GM19467 (cell line): ENCODE measurements at regions not wholly inside any gene's neighbourhood (a gene's known extent, or its start where the extent isn't known, plus 50 kb on each side); places are given as distances from the start of the nearest gene placed in this dataset.

Experiments
- ATAC-seq: cut with Tn5 transposase; IDR thresholded peaks from one replicate; pipeline ENCODE4 v1.9.1; 2021; ENCODE audit warnings: mild to moderate bottlenecking, moderate library complexity; ENCODE audit not compliant: unreplicated experiment

- no peak for ATAC-seq
These were observed 125.3 kb upstream of the STMND1 start for GRCh38 chr6:16976385-16977183.

GRCh38 chr6:16974704-16975359 lies 127.0 kb upstream of the STMND1 start:
- ATAC-seq: no peak

- no peak for ATAC-seq
These were observed 127.5 kb upstream of the STMND1 start for GRCh38 chr6:16974387-16974673.

DNA sequence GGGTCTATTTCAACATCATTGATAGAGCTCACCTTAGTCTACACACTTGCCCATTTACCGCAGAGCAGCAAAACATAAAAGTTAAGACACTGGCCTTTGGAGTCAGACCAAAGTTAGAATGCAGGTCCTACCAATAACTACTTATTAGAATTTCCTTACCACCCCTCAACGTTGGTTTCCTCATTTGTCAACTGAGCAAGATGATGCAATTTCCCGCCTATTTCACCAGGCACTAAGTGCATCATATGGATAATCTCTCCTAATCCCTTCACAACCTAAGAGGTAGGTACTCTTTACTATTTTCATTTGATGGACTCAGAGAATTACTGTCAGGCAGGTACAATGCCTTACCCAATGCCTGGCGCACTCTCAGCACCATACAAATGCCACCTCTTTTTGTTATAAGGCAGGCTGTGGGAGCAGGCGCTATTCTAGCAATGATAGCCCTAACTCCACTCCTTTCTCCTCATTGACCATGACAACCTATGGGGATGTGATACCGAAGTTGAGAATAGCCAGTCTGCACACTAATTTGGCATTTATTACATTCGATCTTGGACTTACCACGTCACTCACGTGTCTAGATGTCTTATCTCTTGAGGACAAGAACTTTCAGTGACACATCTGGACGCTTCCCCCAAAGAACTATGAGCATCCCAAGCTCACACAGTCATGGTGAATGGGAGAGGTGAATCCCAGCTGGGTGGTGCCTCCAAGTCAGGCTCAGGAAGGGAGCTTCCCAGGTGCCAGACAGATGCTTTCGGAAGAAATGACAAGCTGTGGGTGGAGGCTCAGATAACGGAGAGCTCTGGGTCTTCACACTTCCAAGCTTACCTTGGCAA lies 128.1 kb upstream of the STMND1 start:
- no peak for ATAC-seq

DNA sequence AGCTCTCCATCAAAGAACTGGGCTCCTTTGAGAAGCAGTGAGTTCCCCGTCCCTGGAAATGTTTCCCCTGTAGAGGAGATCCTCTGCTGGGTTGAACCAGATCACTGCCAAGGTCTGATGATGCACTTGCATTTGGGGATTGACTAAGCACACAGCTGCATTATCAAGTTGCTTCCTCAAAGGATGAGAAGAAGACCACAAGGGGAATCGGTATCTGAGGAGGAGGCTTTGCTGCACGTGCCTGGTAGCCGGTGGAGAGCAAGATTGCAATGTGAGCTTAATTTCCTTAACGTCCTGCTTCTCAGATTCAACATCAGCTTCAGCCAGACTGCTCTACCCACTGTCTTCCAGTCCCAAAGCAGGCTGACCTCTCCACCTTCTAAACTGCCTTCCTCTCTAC lies 128.8 kb upstream of the STMND1 start:
- ATAC-seq: no peak

DNA sequence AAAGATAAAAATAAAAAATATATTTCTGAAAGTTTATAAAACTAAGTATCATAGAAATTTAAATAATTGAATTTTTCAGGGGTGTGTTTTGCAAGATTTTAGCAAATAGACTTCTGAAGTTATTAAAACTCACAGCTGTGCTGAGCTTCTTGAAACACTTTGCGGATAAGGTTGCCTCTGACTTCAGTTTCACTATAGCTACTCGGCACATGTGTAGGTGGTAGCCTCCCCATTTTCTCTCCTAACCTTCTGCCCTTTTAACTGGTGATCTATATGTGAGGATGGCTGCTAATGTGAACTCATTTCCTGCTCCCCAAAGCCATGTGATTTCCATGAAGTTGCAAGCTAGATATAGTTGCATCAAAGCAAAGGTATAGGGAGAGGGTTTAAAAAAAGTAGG lies 129.3 kb upstream of the STMND1 start:
- ATAC-seq: no peak

DNA sequence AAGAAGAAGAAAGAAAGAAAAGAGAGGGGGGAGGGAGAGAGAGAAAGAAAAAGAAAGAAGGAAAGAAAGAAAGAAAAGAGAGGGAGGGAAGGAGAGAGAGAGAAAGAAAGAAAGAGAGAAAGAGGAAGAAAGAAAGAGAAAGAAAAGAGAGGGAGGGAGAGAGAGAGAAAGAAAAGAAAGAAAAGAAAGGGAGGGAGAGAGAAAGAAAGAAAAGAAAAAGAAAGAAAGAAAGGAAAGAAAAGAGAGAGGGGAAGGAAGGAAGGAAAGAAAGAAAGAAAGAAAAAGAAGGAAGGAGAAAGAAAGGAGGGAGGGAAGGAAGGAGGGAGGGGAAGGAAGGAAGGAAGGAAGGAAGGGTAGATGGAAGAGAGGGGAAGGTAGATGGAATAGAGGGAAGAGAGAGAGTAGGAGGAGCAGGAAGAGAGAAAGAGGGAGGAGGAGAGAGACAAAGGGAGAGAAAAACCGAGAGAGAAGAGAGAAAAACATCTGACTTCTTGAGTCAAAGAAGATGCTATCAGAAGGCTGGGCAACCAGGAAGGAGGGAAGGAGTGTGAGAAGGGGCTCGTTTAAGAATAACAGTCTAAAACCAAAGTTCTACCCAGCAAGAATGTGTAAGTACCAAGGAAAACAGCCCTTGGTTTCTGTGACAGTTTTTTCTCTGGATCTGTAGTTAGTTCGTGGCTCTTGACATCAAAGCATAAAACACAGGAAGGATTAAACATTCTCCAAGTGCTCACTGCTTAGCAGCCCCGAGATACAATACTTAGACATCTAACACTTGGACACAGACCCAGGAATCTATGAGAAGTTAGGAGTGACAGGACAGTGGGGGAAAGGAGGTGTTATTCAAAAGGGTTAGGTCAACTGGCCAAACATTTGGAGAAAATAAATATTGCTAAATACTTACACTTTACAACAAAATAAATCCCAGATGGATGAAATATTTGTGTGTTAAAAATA lies 131.9 kb upstream of the STMND1 start:
- no peak for ATAC-seq

DNA sequence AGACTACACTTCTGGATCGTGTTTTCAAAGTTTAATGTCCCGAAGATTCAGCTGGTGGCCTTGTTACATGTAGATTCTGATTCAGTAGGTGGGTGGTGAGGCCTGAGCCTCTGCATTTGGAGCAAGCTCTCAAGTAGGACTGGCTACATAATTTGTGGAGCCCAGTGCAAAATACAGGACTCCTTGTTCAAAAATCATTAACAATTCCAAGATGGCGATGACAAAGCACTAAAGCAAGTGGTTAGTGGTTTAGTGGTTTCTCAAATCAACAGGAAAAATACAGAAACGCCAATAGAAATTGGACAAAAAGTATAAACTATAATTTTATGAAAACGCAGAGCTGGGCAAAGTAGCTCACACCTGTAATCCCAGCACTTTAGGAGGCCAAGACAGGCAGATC lies 133.7 kb upstream of the STMND1 start:
- no peak for ATAC-seq

GRCh38 chr6:16967470-16967817 lies 134.4 kb upstream of the STMND1 start:
- ATAC-seq: no peak

DNA sequence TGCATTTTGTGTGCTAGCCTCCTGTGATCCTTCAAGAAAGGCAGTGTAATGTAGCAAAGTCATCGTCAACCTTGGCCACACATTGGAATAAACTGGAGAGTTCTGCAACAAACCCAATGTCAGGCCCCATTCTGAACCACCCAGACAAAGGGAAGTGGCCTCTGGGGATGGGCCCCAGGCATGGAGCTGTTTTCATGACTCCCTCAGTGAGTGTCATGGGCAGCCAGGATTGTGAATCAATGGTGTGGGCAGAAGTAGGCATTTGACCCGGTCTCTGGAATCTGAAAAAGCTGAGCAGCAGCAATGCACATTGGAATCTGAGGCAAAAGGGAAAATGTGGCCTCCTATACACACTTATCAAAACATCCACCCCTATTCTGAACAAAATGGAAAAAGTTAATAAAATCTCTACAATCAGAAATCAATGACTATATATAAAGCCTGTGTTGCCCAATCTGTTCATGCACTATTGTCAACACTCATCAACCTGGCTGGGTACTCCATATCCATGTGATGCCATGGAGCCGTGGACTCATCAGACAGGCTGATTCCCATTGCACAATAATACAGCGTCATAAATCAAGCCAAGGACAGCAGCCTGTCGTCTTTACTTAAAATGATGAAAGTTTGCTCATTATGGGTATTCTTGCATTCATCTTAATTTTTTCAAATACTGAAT lies 134.9 kb upstream of the STMND1 start:
- no peak for ATAC-seq

DNA sequence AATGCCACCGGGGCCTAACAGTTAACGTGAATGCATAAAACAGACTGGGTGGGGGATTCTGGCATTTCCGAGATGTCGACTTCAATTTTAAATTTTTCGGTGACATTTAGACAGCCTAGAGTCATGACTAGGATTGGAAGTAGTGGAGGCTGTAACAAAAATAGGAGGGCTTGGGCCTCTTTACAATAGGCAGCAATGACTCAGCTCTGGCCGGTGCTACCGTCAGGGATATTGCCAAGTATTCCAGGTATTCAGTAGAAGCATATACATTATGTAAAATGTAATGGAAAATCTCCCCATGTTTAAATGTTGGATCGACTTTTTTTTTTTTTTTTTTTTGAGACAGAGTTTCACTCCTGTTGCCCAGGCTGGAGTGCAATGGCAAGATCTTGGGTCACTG lies 136.2 kb upstream of the STMND1 start:
- no peak for ATAC-seq

DNA sequence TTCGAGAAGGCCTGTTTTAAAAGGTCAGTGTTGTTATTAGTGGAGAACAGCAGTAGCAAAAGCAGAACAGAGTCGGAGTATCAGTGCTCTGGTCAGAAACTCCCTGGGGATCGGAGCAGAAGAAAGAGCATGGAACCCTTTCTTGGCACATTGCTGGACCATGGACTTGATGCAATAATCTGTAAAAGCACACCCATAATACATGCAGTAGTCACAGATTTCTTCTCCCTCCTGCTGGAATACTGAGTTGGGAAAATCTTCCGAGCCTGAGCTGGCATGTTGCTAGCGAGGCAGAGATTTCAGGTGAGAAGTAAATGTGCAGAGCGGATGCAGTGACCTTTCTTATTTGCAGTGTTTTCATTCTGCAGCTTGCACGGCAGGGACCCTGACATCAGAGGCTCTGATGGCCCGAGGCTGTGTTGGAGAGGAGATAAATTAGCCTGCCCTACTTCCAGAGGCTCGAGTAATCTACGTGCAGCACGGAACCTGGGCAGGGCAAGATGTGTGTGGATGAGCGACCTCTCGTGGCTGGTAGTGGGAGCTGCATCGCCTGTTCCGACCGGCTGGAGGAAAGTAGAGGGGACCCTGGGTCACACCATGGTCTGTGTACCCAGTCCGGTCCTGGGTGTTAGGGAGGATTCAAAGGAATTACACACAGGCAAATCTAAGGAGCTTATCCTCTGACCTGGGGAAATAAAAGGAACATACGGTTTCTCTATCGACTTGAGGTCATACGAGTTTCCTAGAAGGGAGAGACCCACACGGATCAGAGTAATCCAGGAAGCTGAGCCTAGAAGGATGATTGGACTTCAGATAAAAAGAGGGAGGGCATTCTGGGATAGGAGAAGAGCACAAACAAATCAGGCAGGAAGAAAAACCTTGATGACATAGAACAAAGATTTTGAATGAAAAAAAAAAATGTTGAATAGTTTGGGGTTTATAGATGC lies 137.0 kb upstream of the STMND1 start:
- peak; percentile 71 for ATAC-seq

- no peak for ATAC-seq
These were observed 140.3 kb upstream of the STMND1 start for GRCh38 chr6:16961577-16961976.

DNA sequence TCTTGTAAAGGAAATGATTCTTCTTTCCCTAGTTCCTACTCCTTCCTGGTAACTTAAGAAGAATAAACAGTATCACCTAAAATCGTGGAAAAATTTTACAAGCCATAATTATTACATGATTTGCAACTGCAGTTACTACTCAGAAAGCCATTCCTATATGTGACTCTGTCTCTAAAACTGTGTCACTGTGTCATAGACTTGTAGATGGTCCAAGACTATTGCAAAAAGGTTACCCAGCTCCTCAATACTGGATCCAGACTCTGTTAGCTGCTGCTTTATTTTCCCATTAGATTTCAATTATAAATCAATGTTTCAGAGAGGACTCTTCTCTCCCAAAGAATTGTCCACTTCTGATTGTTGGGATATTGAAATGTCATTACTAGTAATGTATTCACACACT lies 142.1 kb upstream of the STMND1 start:
- no peak for ATAC-seq

DNA sequence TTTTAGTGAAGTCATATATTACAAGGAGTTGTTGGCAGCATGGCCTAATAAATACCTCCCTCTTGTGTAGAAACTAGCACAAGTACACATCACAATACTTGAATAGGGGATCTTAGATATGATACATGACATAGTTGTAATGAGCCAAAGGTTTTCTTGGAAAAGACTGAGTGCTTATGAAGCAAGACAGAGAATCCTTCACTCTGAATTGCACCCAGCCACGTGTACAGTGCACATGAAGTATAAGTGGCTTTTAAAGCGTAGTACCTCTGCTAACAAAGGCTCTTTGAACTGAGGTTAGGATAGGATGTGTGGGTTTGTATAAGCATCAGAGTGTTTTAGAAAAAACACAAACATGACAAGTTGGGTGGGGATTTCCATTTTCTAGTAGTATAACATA lies 145.5 kb upstream of the STMND1 start:
- no peak for ATAC-seq

GRCh38 chr6:16955899-16956298 lies 146.0 kb upstream of the STMND1 start:
- no peak for ATAC-seq

DNA sequence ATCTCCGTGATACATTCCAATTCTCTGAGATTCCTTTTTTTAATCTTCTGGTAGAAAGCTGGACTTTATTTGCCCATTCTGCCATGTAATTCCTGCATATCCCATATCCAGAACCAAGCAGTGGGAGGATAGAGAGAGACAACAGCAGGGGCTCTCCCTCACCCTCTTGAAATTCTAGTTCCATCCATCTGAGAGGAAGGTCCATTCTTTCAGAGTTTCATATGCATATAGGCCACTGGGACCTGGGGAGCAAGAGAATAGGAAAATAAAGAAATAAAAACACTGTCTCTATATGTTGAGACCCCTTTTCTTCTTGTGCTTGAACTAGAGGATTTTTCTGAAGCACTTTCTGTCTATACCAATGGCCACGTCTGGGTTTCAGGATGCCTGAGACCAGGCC lies 147.9 kb upstream of the STMND1 start:
- no peak for ATAC-seq

DNA sequence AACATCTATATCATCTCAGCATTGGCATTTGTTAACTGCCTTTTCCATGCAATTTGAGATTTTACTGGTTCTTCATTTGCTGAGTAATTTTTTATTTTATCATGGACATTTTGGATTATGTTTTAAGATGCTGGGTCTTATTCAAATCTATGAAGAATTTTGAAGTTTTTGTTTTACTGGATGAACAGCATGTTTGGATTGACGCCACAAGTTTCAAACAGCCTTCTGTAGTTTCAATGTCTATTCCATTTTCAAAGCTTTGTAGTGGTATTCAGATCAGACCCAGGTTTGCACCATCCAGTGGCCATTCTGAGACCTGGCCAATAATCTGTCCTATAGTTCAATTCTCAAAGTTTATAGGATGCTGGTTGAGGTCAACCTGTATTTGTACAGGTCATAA lies 148.4 kb upstream of the STMND1 start:
- ATAC-seq: no peak

DNA sequence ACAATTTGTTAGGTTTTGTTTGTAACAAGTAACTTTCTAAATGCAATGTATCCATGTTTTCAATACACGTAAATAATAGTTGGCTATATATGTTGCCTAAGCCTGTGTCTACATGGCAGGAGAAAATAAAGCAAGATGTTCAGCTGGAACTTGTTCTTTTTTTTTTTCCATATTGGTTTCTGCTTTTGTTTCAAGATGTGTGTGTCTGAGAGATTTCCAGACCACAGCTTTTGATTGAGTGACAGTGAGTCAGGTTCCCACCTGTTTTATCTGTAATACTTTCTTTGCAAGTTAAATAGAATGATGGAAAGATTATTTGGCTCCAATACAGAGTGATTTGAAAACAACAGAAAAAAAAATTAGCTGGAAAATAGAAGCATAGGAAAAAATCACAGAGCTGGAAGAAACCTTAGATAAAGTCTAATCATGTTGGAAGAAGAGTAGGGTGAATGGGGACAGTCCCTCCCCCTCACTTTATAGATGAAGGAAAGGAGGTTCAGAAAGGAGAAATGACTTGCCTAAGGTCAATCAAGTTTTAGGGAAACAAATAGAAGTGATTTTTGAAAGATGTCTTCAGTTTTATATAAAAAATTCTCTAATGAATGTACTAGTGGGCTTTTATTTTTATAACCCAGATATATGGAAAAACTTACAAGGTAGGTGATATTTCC lies 150.9 kb upstream of the STMND1 start:
- no peak for ATAC-seq
